HEK293T (cell line): ENCODE measurements at regions not wholly inside any gene's neighbourhood (a gene's known extent, or its start where the extent isn't known, plus 50 kb on each side); places are given as distances from the start of the nearest gene placed in this dataset.

Experiments
- CTCF ChIA-PET: fragments of 350-600 bp; formaldehyde crosslinking; extraction: SDS; loops from one replicate; lab custom pipeline; 2021; ENCODE audit warnings: antibody characterized with exemption, inconsistent platforms; lab: Yijun Ruan, JAX
- POLR2A ChIA-PET: fragments of 350-600 bp; formaldehyde crosslinking; extraction: SDS; loops from one replicate; lab custom pipeline; 2020; ENCODE audit warnings: antibody characterized with exemption, inconsistent platforms; lab: Yijun Ruan, JAX
- DNase-seq: peaks from one replicate; pipeline ENCODE4 v3.0.0; 2012; ENCODE audit warnings: mixed read lengths; ENCODE audit errors: extremely low spot score
- ARNT ChIP-seq: fragments of 450-650 bp; IDR thresholded peaks from 2 replicates; pipeline ENCODE4 v1.6.1; 2017; ENCODE audit warnings: mild to moderate bottlenecking
- BHLHE40 ChIP-seq: fragments of 450-650 bp; IDR thresholded peaks from 2 replicates; pipeline ENCODE4 v1.6.1; 2016; ENCODE audit warnings: mild to moderate bottlenecking, moderate library complexity, borderline replicate concordance
- CTBP1 ChIP-seq: fragments of 450-650 bp; IDR thresholded peaks from 2 replicates; pipeline ENCODE4 v1.6.1; 2016; ENCODE audit warnings: borderline replicate concordance
- ELF4 ChIP-seq: fragments of 450-650 bp; IDR thresholded peaks from 2 replicates; pipeline ENCODE4 v1.6.1; 2017; ENCODE audit warnings: antibody characterized with exemption
- FOXA1 ChIP-seq: fragments of 450-650 bp; IDR thresholded peaks from 2 replicates; pipeline ENCODE4 v1.6.1; 2016; ENCODE audit warnings: mild to moderate bottlenecking
- FOXK2 ChIP-seq: fragments of 450-650 bp; IDR thresholded peaks from 2 replicates; pipeline ENCODE4 v1.6.1; 2016; ENCODE audit warnings: mild to moderate bottlenecking
- FOXM1 ChIP-seq: fragments of 450-650 bp; IDR thresholded peaks from 2 replicates; pipeline ENCODE4 v1.6.1; 2017; ENCODE audit warnings: mild to moderate bottlenecking, borderline replicate concordance
- HDGF ChIP-seq: fragments of 450-650 bp; IDR thresholded peaks from 2 replicates; pipeline ENCODE4 v1.6.1; 2017; ENCODE audit warnings: antibody characterized with exemption, borderline replicate concordance
- L3MBTL2 ChIP-seq: fragments of 450-650 bp; conservative IDR thresholded peaks from 2 replicates; pipeline ENCODE4 v1.6.1; 2016; ENCODE audit warnings: mild to moderate bottlenecking
- LEF1 ChIP-seq: fragments of 450-650 bp; IDR thresholded peaks from 2 replicates; pipeline ENCODE4 v1.6.1; 2017; ENCODE audit warnings: mild to moderate bottlenecking, borderline replicate concordance
- NFRKB ChIP-seq: fragments of 450-650 bp; IDR thresholded peaks from 2 replicates; pipeline ENCODE4 v1.6.1; 2016; ENCODE audit warnings: mild to moderate bottlenecking, moderate library complexity
- SP1 ChIP-seq: fragments of 450-650 bp; IDR thresholded peaks from 2 replicates; pipeline ENCODE4 v1.6.1; 2017
- SUZ12 ChIP-seq: fragments of 450-650 bp; IDR thresholded peaks from 2 replicates; pipeline ENCODE4 v1.6.1; 2016; ENCODE audit warnings: mild to moderate bottlenecking
- TARDBP ChIP-seq: fragments of 450-650 bp; IDR thresholded peaks from 2 replicates; pipeline ENCODE4 v1.6.1; 2016
- ZNF384 ChIP-seq: fragments of 450-650 bp; IDR thresholded peaks from 2 replicates; pipeline ENCODE4 v1.6.1; 2016
- TF ChIP-seq, protein P1 (sequence below): fragments of 450-650 bp; IDR thresholded peaks from 2 replicates; pipeline ENCODE4 v1.6.1; 2016

- no peak for DNase-seq
- ChIA-PET CTCF (interaction anchor here (2.7 kb wide), 1 partner anchor 13 kb away, joined by 8 read pairs; no protein-coding TSS in a partner anchor), POLR2A (interaction anchor here (0.8 kb wide), 1 partner anchor 9 kb away, joined by 3 read pairs; no protein-coding TSS in a partner anchor)
- TF ChIP-seq ZNF384 (no peak), L3MBTL2 (no peak), NFRKB (no peak), BHLHE40 (no peak), ELF4 (no peak), FOXM1 (no peak), SP1 (no peak), CTBP1 (no peak)
- TF ChIP-seq, protein P1, sequence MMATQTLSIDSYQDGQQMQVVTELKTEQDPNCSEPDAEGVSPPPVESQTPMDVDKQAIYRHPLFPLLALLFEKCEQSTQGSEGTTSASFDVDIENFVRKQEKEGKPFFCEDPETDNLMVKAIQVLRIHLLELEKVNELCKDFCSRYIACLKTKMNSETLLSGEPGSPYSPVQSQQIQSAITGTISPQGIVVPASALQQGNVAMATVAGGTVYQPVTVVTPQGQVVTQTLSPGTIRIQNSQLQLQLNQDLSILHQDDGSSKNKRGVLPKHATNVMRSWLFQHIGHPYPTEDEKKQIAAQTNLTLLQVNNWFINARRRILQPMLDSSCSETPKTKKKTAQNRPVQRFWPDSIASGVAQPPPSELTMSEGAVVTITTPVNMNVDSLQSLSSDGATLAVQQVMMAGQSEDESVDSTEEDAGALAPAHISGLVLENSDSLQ = no peak
Measured at GRCh38 chr20:11218173-11218680, 544.4 kb upstream of the JAG1 start.

DNA sequence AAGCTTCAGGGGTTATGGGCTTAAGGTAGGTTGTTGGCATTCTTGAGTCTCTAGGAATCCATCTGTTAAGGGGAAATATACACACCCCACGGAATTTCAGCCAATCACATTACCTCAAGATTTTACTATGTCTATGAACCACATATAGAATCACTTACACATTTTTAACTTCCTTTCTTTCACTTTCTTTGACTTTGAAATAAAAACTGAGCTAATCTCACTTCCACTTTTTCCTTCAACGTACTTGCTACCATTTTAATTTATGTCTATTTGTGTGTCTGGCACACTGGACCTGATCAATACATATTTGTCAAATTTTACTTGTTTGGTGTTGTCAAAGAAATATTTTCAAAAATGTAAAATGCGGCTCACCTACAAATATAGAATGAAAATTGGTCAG is 545.4 kb upstream of the JAG1 start:
- CTCF ChIA-PET = interaction anchor here (0.7 kb wide), 1 partner anchor 42 kb away, joined by 4 read pairs; no protein-coding TSS in a partner anchor

GRCh38 chr20:11221046-11221445 is 547.2 kb upstream of the JAG1 start:
- no peak for TF ChIP-seq FOXK2
- POLR2A ChIA-PET = no interaction called here
- CTCF ChIA-PET = no interaction called here
- DNase-seq = no peak

More for the DNA sequence above, 545.4 kb upstream of the JAG1 start:
- POLR2A ChIA-PET = no interaction called here
- TF ChIP-seq BHLHE40 (no peak), HDGF (no peak), ARNT (no peak), L3MBTL2 (no peak), SUZ12 (no peak), FOXK2 (no peak), ZNF384 (no peak), FOXM1 (no peak), LEF1 (no peak), TARDBP (no peak), SP1 (no peak), ELF4 (no peak), NFRKB (no peak), FOXA1 (no peak), CTBP1 (no peak)
- TF ChIP-seq, protein P1 = no peak
- no peak for DNase-seq

GRCh38 chr20:11222243-11222642 is 548.4 kb upstream of the JAG1 start:
- ChIA-PET CTCF (interaction anchor here (1.0 kb wide), 1 partner anchor 45 kb away, joined by 5 read pairs; no protein-coding TSS in a partner anchor), POLR2A (no interaction called here)
- TF ChIP-seq SP1 = no peak
- no peak for DNase-seq

- ChIA-PET CTCF (no interaction called here), POLR2A (interaction anchor here (0.6 kb wide), 1 partner anchor 9 kb away, joined by 3 read pairs; no protein-coding TSS in a partner anchor)
- TF ChIP-seq LEF1 (no peak), L3MBTL2 (no peak), FOXM1 (no peak), CTBP1 (no peak), FOXK2 (no peak), BHLHE40 (no peak), ARNT (no peak), NFRKB (no peak)
- TF ChIP-seq, protein P1 = no peak
- DNase-seq = no peak
Measured at GRCh38 chr20:11227602-11228001, 553.8 kb upstream of the JAG1 start.

GRCh38 chr20:11229772-11230171 is 556.0 kb upstream of the JAG1 start:
- ChIA-PET CTCF (interaction anchor here (0.7 kb wide), 1 partner anchor 13 kb away, joined by 3 read pairs; no protein-coding TSS in a partner anchor), POLR2A (no interaction called here)
- TF ChIP-seq TARDBP (no peak), LEF1 (no peak), ZNF384 (no peak), SP1 (no peak), FOXM1 (no peak), ELF4 (no peak), FOXA1 (no peak), L3MBTL2 (no peak)
- TF ChIP-seq, protein P1 = no peak
- no peak for DNase-seq

DNA sequence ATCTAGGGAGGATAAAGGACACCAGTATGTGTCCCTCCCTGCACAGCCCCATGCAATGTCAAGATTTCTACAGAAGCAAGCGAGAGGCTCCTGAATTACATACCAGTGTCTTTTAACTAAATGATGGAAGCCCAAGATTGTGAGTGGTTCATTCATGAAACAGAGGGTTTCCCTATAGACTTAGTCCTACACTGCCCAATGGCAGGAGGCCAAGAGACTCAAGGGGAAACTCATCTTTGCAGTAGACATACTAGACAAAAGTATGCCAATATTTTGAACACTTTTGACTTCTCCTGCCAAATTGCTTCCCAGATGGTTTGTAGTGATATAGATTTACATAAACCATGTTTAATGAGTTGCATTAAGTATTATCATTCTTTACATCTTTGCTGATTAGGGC is 557.2 kb upstream of the JAG1 start:
- ChIA-PET POLR2A (no interaction called here), CTCF (no interaction called here)
- DNase-seq = no peak
- TF ChIP-seq ELF4 (no peak), FOXA1 (no peak), HDGF (no peak), FOXK2 (no peak), TARDBP (no peak), SUZ12 (no peak), NFRKB (no peak), SP1 (no peak), BHLHE40 (no peak), ZNF384 (no peak), LEF1 (no peak), L3MBTL2 (no peak), ARNT (no peak), FOXM1 (no peak), CTBP1 (no peak)
- TF ChIP-seq, protein P1 = no peak
